IMR-90 (cell line): ENCODE measurements at regions not wholly inside any gene's neighbourhood (a gene's known extent, or its start where the extent isn't known, plus 50 kb on each side); places are given as distances from the start of the nearest gene placed in this dataset.
A peak's percentile ranks its signal among the peaks of the same experiment; 100 is the strongest.

Source experiments
- ATAC-seq: fragments of 200-7000 bp; cut with Tn5 transposase; 2 replicates; pipeline ENCODE4 v1.9.1; 2020; ENCODE audit warnings: low read depth, mild to moderate bottlenecking, moderate library complexity
- BruUV-seq: library from RNA; stranded (reverse); fragments of 400-500 nt; replicated peaks from 2 replicates; lab custom pipeline; 2021; lab: Mats Ljungman, UMichigan
- CTCF ChIA-PET: fragments of 300-600 bp; formaldehyde crosslinking; extraction: SDS; loops from one replicate; lab custom pipeline; 2021; ENCODE audit warnings: antibody characterized with exemption; lab: Yijun Ruan, JAX
- POLR2A ChIA-PET: fragments of 300-600 bp; sonication (Branson Sonifier 250); formaldehyde crosslinking; loops from one replicate; lab custom pipeline; 2022; ENCODE audit warnings: antibody characterized with exemption; ENCODE audit not compliant: unreplicated experiment; lab: Charles Lee
- DNase-seq: peaks from one replicate; pipeline ENCODE4 v3.0.0; 2013
- H2AFZ ChIP-seq: replicated peaks from 2 replicates; pipeline ENCODE3; 2013; ENCODE audit warnings: low read length, mild to moderate bottlenecking; ENCODE audit not compliant: poor library complexity
- H2AK5ac ChIP-seq: 2 replicates; pipeline ENCODE4 v1.6.1; 2013; ENCODE audit warnings: low read depth, low read length, inconsistent platforms
- H2AK9ac ChIP-seq: replicated peaks from 2 replicates; pipeline ENCODE3; 2013; ENCODE audit warnings: mild to moderate bottlenecking, low read depth, low read length, moderate library complexity; ENCODE audit not compliant: poor library complexity
- H2BK120ac ChIP-seq: 2 replicates; pipeline ENCODE4 v1.6.1; 2013; ENCODE audit warnings: low read depth, low read length, inconsistent platforms
- H2BK15ac ChIP-seq: 3 replicates; pipeline ENCODE4 v1.6.1; 2013; ENCODE audit warnings: low read depth, low read length, inconsistent platforms
- H2BK20ac ChIP-seq: 2 replicates; pipeline ENCODE4 v1.6.1; 2013; ENCODE audit warnings: low read depth, mild to moderate bottlenecking, inconsistent platforms, low read length, moderate library complexity
- H2BK5ac ChIP-seq: 2 replicates; pipeline ENCODE4 v1.6.1; 2013; ENCODE audit warnings: mild to moderate bottlenecking, low read depth, low read length, inconsistent platforms; ENCODE audit not compliant: poor library complexity, severe bottlenecking
- H3K14ac ChIP-seq: replicated peaks from 2 replicates; pipeline ENCODE4 v1.6.1; 2013; ENCODE audit warnings: low read depth, low read length, inconsistent platforms
- H3K18ac ChIP-seq: 2 replicates; pipeline ENCODE4 v1.6.1; 2013; ENCODE audit warnings: low read depth, low read length, control low read depth
- H3K23ac ChIP-seq: 2 replicates; pipeline ENCODE4 v1.6.1; 2013; ENCODE audit warnings: low read depth, low read length, inconsistent platforms
- H3K27ac ChIP-seq: 2 replicates; pipeline ENCODE4 v1.5.1; 2013; ENCODE audit warnings: mild to moderate bottlenecking, control low read depth, low read length; ENCODE audit not compliant: insufficient read depth
- H3K27me3 ChIP-seq: 2 replicates; pipeline ENCODE4 v1.6.1; 2013; ENCODE audit warnings: low read length; ENCODE audit not compliant: control insufficient read depth, insufficient read depth
- H3K36me3 ChIP-seq: 2 replicates; pipeline ENCODE4 v1.6.1; 2013; ENCODE audit warnings: low read length, mixed read lengths; ENCODE audit not compliant: control insufficient read depth, insufficient read depth
- H3K4ac ChIP-seq: 2 replicates; pipeline ENCODE4 v1.6.1; 2013; ENCODE audit warnings: low read depth, low read length, inconsistent platforms
- H3K4me1 ChIP-seq: 2 replicates; pipeline ENCODE4 v1.6.1; 2013; ENCODE audit warnings: low read length, mixed read lengths; ENCODE audit not compliant: control insufficient read depth, insufficient read depth
- H3K4me2 ChIP-seq: 2 replicates; pipeline ENCODE4 v1.6.1; 2013; ENCODE audit warnings: low read depth, mild to moderate bottlenecking, control low read depth, low read length, moderate library complexity
- H3K4me3 ChIP-seq: 2 replicates; pipeline ENCODE4 v1.5.1; 2013; ENCODE audit warnings: low read depth, mild to moderate bottlenecking, control low read depth, low read length, moderate library complexity; ENCODE audit not compliant: insufficient read depth
- H3K56ac ChIP-seq: 2 replicates; pipeline ENCODE4 v1.6.1; 2013; ENCODE audit warnings: low read length, inconsistent platforms; ENCODE audit not compliant: insufficient read depth; ENCODE audit errors: extremely low read depth
- H3K79me1 ChIP-seq, 2 experiments: 2 replicates each; pipeline ENCODE4 v1.6.1; 2013; ENCODE audit warnings: low read length in 2 of 2, inconsistent platforms in 1 of 2, low read depth in 1 of 2
- H3K9ac ChIP-seq: 2 replicates; pipeline ENCODE4 v1.6.1; 2013; ENCODE audit warnings: low read depth, low read length, control low read depth
- H3K9me1 ChIP-seq: 2 replicates; pipeline ENCODE4 v1.6.1; 2013; ENCODE audit warnings: low read length, inconsistent platforms; ENCODE audit not compliant: insufficient read depth
- H3K9me3 ChIP-seq: 2 replicates; pipeline ENCODE4 v1.6.1; 2013; ENCODE audit warnings: low read length; ENCODE audit not compliant: control insufficient read depth, insufficient read depth
- H4K20me1 ChIP-seq: 2 replicates; pipeline ENCODE4 v1.6.1; 2013; ENCODE audit warnings: low read length, inconsistent platforms; ENCODE audit not compliant: insufficient read depth
- H4K5ac ChIP-seq: 2 replicates; pipeline ENCODE4 v1.6.1; 2013; ENCODE audit warnings: mild to moderate bottlenecking, low read depth, low read length, control low read depth
- H4K8ac ChIP-seq, 2 experiments: 2 replicates each; pipeline ENCODE4 v1.6.1; 2013; ENCODE audit warnings: low read depth in 2 of 2, low read length in 2 of 2, control low read depth in 1 of 2, inconsistent platforms in 1 of 2
- H4K91ac ChIP-seq: 2 replicates; pipeline ENCODE4 v1.6.1; 2013; ENCODE audit warnings: low read depth, low read length, inconsistent platforms; ENCODE audit not compliant: insufficient read depth
- BHLHE40 ChIP-seq: fragments of 150-350 bp; IDR thresholded peaks from 2 replicates; pipeline ENCODE4 v1.6.1; 2016; ENCODE audit warnings: mild to moderate bottlenecking, low read depth, low read length
- CEBPB ChIP-seq: IDR thresholded peaks from 2 replicates; pipeline ENCODE4 v1.6.1; 2012; ENCODE audit warnings: low read depth, low read length, improper control_type of control experiment
- CHD1 ChIP-seq: IDR thresholded peaks from 2 replicates; pipeline ENCODE4 v1.6.1; 2012; ENCODE audit warnings: low read depth, low read length, improper control_type of control experiment
- CTCF ChIP-seq: conservative IDR thresholded peaks from 2 replicates; pipeline ENCODE4 v1.5.1; 2012; ENCODE audit warnings: mild to moderate bottlenecking, low read depth, low read length, improper control_type of control experiment
- NFE2L2 ChIP-seq: fragments of 150-350 bp; IDR thresholded peaks from 2 replicates; pipeline ENCODE4 v1.6.1; 2016; ENCODE audit warnings: low read depth, mild to moderate bottlenecking, low read length
- RCOR1 ChIP-seq: IDR thresholded peaks from 2 replicates; pipeline ENCODE4 v1.6.1; 2012; ENCODE audit warnings: mild to moderate bottlenecking, low read length, improper control_type of control experiment; ENCODE audit not compliant: insufficient replicate concordance
- USF2 ChIP-seq: fragments of 150-350 bp; IDR thresholded peaks from 2 replicates; pipeline ENCODE4 v1.6.1; 2017; ENCODE audit warnings: mild to moderate bottlenecking, antibody characterized with exemption, low read length, low read depth
- WGBS, 2 experiments: methylation state at CpG; one replicate each; pipeline versions ENCODE4 v1.1.5 to v1.1.7; 2013; ENCODE audit warnings: missing lambda C conversion rate in 2 of 2; ENCODE audit not compliant: insufficient read length in 1 of 2; ENCODE audit errors: extremely low coverage in 2 of 2; 5-methylcytosine and 5-hydroxymethylcytosine counted together
- dilution Hi-C: fragments of 300-500 bp; cut with HindIII; formaldehyde crosslinking; loops from one replicate; pipeline ENCODE4 v1.14.3; 2018; ENCODE audit warnings: low sequenced_read_pairs; ENCODE audit not compliant: unreplicated experiment
- in situ Hi-C: fragments of 300-500 bp; cut with MboI; formaldehyde crosslinking; loops from 3 replicates; pipeline ENCODE4 v1.14.3; 2019; ENCODE audit warnings: low sequenced_read_pairs, inconsistent platforms, mixed read lengths
- intact Hi-C: fragments of 100-400 bp; cut with micrococcal nuclease; formaldehyde crosslinking; loops from 2 replicates; pipeline ENCODE4 v1.10.0; 2022

- peaks cover 6% of the 10 kb centered on the region for H3K9me1 ChIP-seq
- H3K27ac ChIP-seq: peak overlapping the region; percentile 6; the same call in 1 of the 2 replicates
- intact Hi-C loops: no loop called here
- peak overlapping the region; percentile 52; the same call in 1 of the 2 replicates for H2AK5ac ChIP-seq
- peak overlapping the region; percentile 27; the same call in 1 of the 2 replicates for H3K4me2 ChIP-seq
- H2BK120ac ChIP-seq: peak overlapping the region; percentile 51; the same call in 1 of the 2 replicates
- H4K5ac ChIP-seq: peak overlapping the region; percentile 74
- no peak overlapping the region for H3K56ac ChIP-seq
- H3K23ac ChIP-seq: peak overlapping the region; percentile 21; the same call in 1 of the 2 replicates
- H2BK15ac ChIP-seq: peak overlapping the region; percentile 65; the same call in 1 of the 3 replicates
- H2BK5ac ChIP-seq: peak overlapping the region; percentile 9
- ChIA-PET POLR2A (no interaction called here), CTCF (no interaction called here)
- DNase-seq (peak; percentile 32), ATAC-seq (peak; percentile 45)
- H3K9ac ChIP-seq: no peak overlapping the region
- H3K27me3 ChIP-seq: peaks cover 6% of the 10 kb centered on the region; the same call in 1 of the 2 replicates
- TF ChIP-seq CTCF (no peak), USF2 (no peak), BHLHE40 (no peak), CHD1 (no peak), RCOR1 (no peak), NFE2L2 (no peak), CEBPB (no peak)
- H2AK9ac ChIP-seq: no peak overlapping the region
- BruUV-seq: no TSS peak
- H3K4me3 ChIP-seq: no peak overlapping the region
- peaks cover 18% of the 10 kb centered on the region for H3K4me1 ChIP-seq
- H4K8ac ChIP-seq: peak overlapping the region in 1 of 2 experiments; percentile 29; a peak in 2 of 4 replicates
- dilution Hi-C loops: no loop called here
- peak overlapping the region; percentile 81; the same call in 1 of the 2 replicates for H4K91ac ChIP-seq
- peak overlapping the region; percentile 68 for H3K18ac ChIP-seq
- in situ Hi-C loops: no loop called here
- H3K9me3 ChIP-seq: no peaks in the 10 kb centered on the region
- WGBS, 2 experiments: no CpG with 5 or more reads among the region's 3 CpGs
- no peaks in the 10 kb centered on the region for H4K20me1 ChIP-seq
- no peaks in the 10 kb centered on the region for H3K79me1 ChIP-seq
- H3K36me3 ChIP-seq: no peaks in the 10 kb centered on the region
- peak overlapping the region; percentile 68 for H3K14ac ChIP-seq
- peak overlapping the region; percentile 59 for H3K4ac ChIP-seq
- H2BK20ac ChIP-seq: peak overlapping the region; percentile 51
- H2AFZ ChIP-seq: no peak overlapping the region
Observed at GRCh38 chr2:120551522-120551921, 184.1 kb upstream of the GLI2 start.
